ENCODE measurements at regions not wholly inside any gene's neighbourhood (a gene's known extent, or its start where the extent isn't known, plus 50 kb on each side); places are given as distances from the start of the nearest gene placed in this dataset.

- Histone ChIP-seq H2AFZ (ENCODE audit: low read length) (no peak overlapping the region), H3K36me3 (ENCODE audit: insufficient read depth, low read length) (no peaks in the 10 kb centered on the region), H4K20me1 (ENCODE audit: insufficient read depth, low read length) (no peaks in the 10 kb centered on the region), H3K4me2 (ENCODE audit: low read length) (no peak overlapping the region), H3K9me2 (ENCODE audit: low read depth, low read length) (no peaks in the 10 kb centered on the region), H3K4me3 (ENCODE audit: low read depth, low read length, poor library complexity, severe bottlenecking) (no peak overlapping the region), H3K9me3 (ENCODE audit: low read length) (no peaks in the 10 kb centered on the region), H3K4me1 (ENCODE audit: insufficient read depth, low read length, severe bottlenecking) (no peaks in the 10 kb centered on the region), H3K79me2 (ENCODE audit: insufficient read depth, low read length) (no peaks in the 10 kb centered on the region), H3K9ac (ENCODE audit: low read length) (no peak overlapping the region), H3K27me3 (ENCODE audit: insufficient read depth, low read length) (no peaks in the 10 kb centered on the region), H3F3A (ENCODE audit: insufficient read depth, low read length) (no peaks in the 10 kb centered on the region), H3K27ac (ENCODE audit: low read depth, low read length, poor library complexity, severe bottlenecking) (no peak overlapping the region)
- no peak for TF ChIP-seq CTCF (IDR thresholded peaks at IDR 0.05; ENCODE audit: low read length)
- no peak for TF ChIP-seq EZH2 (IDR thresholded peaks at IDR 0.05; ENCODE audit: borderline replicate concordance, low read length)
These were observed 329.8 kb upstream of the RASGRP1 start for GRCh38 chr15:38894243-38894948.

GRCh38 chr15:38895326-38896255, 331.0 kb upstream of the RASGRP1 start:
- no peaks in the 10 kb centered on the region for H3K27me3 ChIP-seq (ENCODE audit: insufficient read depth, low read length)
- no peaks in the 10 kb centered on the region for H3K79me2 ChIP-seq (ENCODE audit: insufficient read depth, low read length)
- H3K27ac ChIP-seq (ENCODE audit: low read depth, low read length, poor library complexity, severe bottlenecking) = no peak overlapping the region
- no peaks in the 10 kb centered on the region for H3K9me3 ChIP-seq (ENCODE audit: low read length)
- no peak overlapping the region for H3K4me3 ChIP-seq (ENCODE audit: low read depth, low read length, poor library complexity, severe bottlenecking)
- no peaks in the 10 kb centered on the region for H4K20me1 ChIP-seq (ENCODE audit: insufficient read depth, low read length)
- no peak overlapping the region for H3K9ac ChIP-seq (ENCODE audit: low read length)
- H3K36me3 ChIP-seq (ENCODE audit: insufficient read depth, low read length) = no peaks in the 10 kb centered on the region
- no peak overlapping the region for H3K4me2 ChIP-seq (ENCODE audit: low read length)
- no peak for TF ChIP-seq EZH2 (IDR thresholded peaks at IDR 0.05; ENCODE audit: borderline replicate concordance, low read length)
- no peak for TF ChIP-seq CTCF (IDR thresholded peaks at IDR 0.05; ENCODE audit: low read length)
- H3K4me1 ChIP-seq (ENCODE audit: insufficient read depth, low read length, severe bottlenecking) = no peaks in the 10 kb centered on the region
- no peaks in the 10 kb centered on the region for H3F3A ChIP-seq (ENCODE audit: insufficient read depth, low read length)
- no peaks in the 10 kb centered on the region for H3K9me2 ChIP-seq (ENCODE audit: low read depth, low read length)
- H2AFZ ChIP-seq (ENCODE audit: low read length) = no peak overlapping the region

- Histone ChIP-seq H3K9ac (ENCODE audit: low read length) (no peak overlapping the region), H3K27me3 (ENCODE audit: insufficient read depth, low read length) (no peaks in the 10 kb centered on the region), H3K9me3 (ENCODE audit: low read length) (no peaks in the 10 kb centered on the region), H4K20me1 (ENCODE audit: insufficient read depth, low read length) (no peaks in the 10 kb centered on the region), H3K4me2 (ENCODE audit: low read length) (no peak overlapping the region), H3K79me2 (ENCODE audit: insufficient read depth, low read length) (no peaks in the 10 kb centered on the region), H3F3A (ENCODE audit: insufficient read depth, low read length) (no peaks in the 10 kb centered on the region), H3K4me3 (ENCODE audit: low read depth, low read length, poor library complexity, severe bottlenecking) (no peak overlapping the region), H2AFZ (ENCODE audit: low read length) (no peak overlapping the region), H3K27ac (ENCODE audit: low read depth, low read length, poor library complexity, severe bottlenecking) (no peak overlapping the region), H3K36me3 (ENCODE audit: insufficient read depth, low read length) (no peaks in the 10 kb centered on the region), H3K4me1 (ENCODE audit: insufficient read depth, low read length, severe bottlenecking) (no peaks in the 10 kb centered on the region), H3K9me2 (ENCODE audit: low read depth, low read length) (no peaks in the 10 kb centered on the region)
- TF ChIP-seq EZH2 (IDR thresholded peaks at IDR 0.05; ENCODE audit: borderline replicate concordance, low read length) (no peak), CTCF (IDR thresholded peaks at IDR 0.05; ENCODE audit: low read length) (no peak)
These were observed 332.0 kb upstream of the RASGRP1 start for GRCh38 chr15:38896647-38897046.
